Transverse colon (tissue), 4 donors: ENCODE measurements at regions not wholly inside any gene's neighbourhood (a gene's known extent, or its start where the extent isn't known, plus 50 kb on each side); places are given as distances from the start of the nearest gene placed in this dataset.

Experiments
- DNase-seq: peaks from one replicate; pipeline ENCODE4 v3.0.0-alpha.2; 2019
- H3K27ac ChIP-seq, 4 donors: fragments of 200-600 bp; sonication (generic); 2 replicates each; pipeline ENCODE4 v1.5.1; 2016 to 2018; ENCODE audit warnings: inconsistent platforms in 4 of 4
- H3K27me3 ChIP-seq: fragments of 200-600 bp; sonication (generic); 2 replicates; pipeline ENCODE4 v1.5.1; 2017; ENCODE audit warnings: inconsistent platforms
- H3K36me3 ChIP-seq, 4 donors: fragments of 200-600 bp; sonication (generic); 2 replicates each; pipeline ENCODE4 v1.5.1; 2017 to 2019; ENCODE audit warnings: inconsistent platforms in 4 of 4
- H3K4me1 ChIP-seq, 4 donors: fragments of 200-600 bp; sonication (generic); 2 replicates each; pipeline ENCODE4 v1.5.1; 2017 to 2020; ENCODE audit warnings: inconsistent platforms in 4 of 4
- H3K4me3 ChIP-seq, 4 donors: fragments of 200-600 bp; sonication (generic); 1 replicate in 1 of 4; 2 replicates in 3 of 4; pipeline versions ENCODE4 v1.5.1 to v1.6.1; 2017 to 2019; ENCODE audit warnings: inconsistent platforms in 4 of 4
- H3K9me3 ChIP-seq, 2 donors: fragments of 200-600 bp; sonication (generic); 2 replicates each; pipeline ENCODE4 v1.5.1; 2017 to 2019; ENCODE audit warnings: inconsistent platforms in 2 of 2
- EP300 ChIP-seq: sonication (generic); formaldehyde crosslinking; IDR thresholded peaks from one replicate; pipeline ENCODE4 v1.6.1; 2017; ENCODE audit warnings: antibody characterized with exemption, low read depth
- POLR2A ChIP-seq: fragments of 450-650 bp; IDR thresholded peaks from one replicate; pipeline ENCODE4 v1.6.1; 2016; ENCODE audit warnings: antibody characterized with exemption, mild to moderate bottlenecking, moderate library complexity
- POLR2AphosphoS5 ChIP-seq, 3 donors: sonication (generic); formaldehyde crosslinking; IDR thresholded peaks; one replicate each; pipeline ENCODE4 v1.6.1; 2016; ENCODE audit warnings: antibody characterized with exemption in 3 of 3
- WGBS, 2 donors: methylation state at CpG; one replicate each; pipeline ENCODE4 v1.1.5; 2018; ENCODE audit warnings: low coverage in 1 of 2; 5-methylcytosine and 5-hydroxymethylcytosine counted together
- in situ Hi-C, 4 donors: fragments of 200-750 bp; cut with MboI; loops; one replicate each; pipeline versions ENCODE4 v1.15.0 to v1.15.1; 2017; ENCODE audit warnings: low sequenced_read_pairs in 3 of 4, low pct_ligation_motif_present in 1 of 4, low pct_unique_long_range_greater_than_20kb in 1 of 4
- intact Hi-C: fragments of 100-400 bp; cut with DNase I; formaldehyde crosslinking; loops from one replicate; pipeline ENCODE4 v1.15.1; 2023; ENCODE audit warnings: low total_unique reads
- TF ChIP-seq, protein P1 (sequence below), 5 experiments: fragments of 200-600 bp in 3 of 5; fragments of 450-650 bp in 2 of 5; sonication (generic) in 3 of 5; IDR thresholded peaks; 1 replicate in 2 of 5; 2 replicates in 3 of 5; pipeline ENCODE4 v1.5.1; 2016 to 2017; ENCODE audit warnings: antibody characterized with exemption in 5 of 5, inconsistent platforms in 3 of 5, mild to moderate bottlenecking in 2 of 5, moderate library complexity in 1 of 5

DNA sequence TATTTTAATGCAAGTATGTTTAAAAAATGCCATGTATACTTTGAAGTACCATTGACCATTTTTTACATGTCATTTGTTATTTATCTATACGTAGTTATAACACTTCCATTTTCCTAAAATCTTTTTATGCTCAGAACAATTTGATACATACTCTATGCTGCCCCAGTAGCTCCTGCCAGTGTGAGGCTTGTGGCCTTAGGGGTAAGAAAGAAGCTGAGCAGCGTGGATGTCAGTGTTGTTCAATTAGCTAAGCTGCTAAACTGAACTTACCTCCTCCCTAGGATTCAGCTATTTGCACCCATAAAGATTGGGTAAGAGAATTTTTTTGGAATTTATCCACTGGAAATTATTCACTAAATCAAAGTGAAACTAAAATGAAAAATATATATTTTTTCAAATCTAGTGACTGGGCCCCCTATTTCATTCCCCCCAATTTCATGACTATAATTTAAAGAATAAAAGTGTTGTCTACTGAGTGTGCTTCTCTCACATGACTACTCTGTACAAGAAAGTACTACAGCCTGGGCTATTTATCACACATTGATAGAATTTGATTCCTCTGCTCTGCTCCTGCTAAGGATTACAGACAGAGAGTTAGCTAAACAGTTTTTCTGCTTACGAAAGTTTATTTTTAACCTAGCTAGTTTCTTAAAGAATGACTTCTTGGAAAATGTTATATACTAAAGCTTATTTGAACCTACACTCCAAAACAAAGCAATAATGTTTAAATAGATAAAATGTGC, 1030.3 kb upstream of the ADGRL4 start:
- no peak for DNase-seq
- in situ Hi-C loops, result no loop called here
- no peaks in the 10 kb centered on the region for H3K4me1 ChIP-seq
- no peaks in the 10 kb centered on the region for H3K27me3 ChIP-seq
- WGBS, 2 donors, result 67 to 69% methylated on average over 3 of the region's 3 CpGs
- no peaks in the 10 kb centered on the region for H3K36me3 ChIP-seq
- no peaks in the 10 kb centered on the region for H3K9me3 ChIP-seq
- no peak overlapping the region for H3K27ac ChIP-seq
- intact Hi-C loops, result no loop called here
- H3K4me3 ChIP-seq, result no peak overlapping the region
- TF ChIP-seq, protein P1, sequence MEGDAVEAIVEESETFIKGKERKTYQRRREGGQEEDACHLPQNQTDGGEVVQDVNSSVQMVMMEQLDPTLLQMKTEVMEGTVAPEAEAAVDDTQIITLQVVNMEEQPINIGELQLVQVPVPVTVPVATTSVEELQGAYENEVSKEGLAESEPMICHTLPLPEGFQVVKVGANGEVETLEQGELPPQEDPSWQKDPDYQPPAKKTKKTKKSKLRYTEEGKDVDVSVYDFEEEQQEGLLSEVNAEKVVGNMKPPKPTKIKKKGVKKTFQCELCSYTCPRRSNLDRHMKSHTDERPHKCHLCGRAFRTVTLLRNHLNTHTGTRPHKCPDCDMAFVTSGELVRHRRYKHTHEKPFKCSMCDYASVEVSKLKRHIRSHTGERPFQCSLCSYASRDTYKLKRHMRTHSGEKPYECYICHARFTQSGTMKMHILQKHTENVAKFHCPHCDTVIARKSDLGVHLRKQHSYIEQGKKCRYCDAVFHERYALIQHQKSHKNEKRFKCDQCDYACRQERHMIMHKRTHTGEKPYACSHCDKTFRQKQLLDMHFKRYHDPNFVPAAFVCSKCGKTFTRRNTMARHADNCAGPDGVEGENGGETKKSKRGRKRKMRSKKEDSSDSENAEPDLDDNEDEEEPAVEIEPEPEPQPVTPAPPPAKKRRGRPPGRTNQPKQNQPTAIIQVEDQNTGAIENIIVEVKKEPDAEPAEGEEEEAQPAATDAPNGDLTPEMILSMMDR (IDR thresholded peaks at IDR 0.05), result no peak
- no peak for TF ChIP-seq POLR2AphosphoS5 (IDR thresholded peaks at IDR 0.05)
- TF ChIP-seq POLR2A, result no peak
- TF ChIP-seq EP300, result no peak

DNA sequence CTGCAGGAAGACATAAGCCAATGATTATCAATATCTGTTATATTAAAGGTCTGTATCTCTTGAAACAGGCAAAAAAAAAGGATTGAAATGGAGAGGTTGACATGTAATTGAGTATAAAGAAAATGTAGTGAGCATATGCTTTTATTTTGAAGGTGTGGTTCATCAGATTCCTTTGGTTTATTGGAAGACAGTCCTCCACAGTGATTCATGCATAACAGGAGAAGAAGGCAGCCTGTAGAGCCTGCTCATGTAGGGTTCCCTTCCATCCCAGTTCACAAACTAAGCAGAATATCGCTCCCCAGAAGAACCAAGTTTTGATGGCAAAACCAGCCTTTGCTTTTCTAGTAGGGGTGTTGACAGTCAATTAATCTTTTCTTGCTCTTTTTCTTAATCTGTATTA, 1016.8 kb upstream of the ADGRL4 start:
- Histone ChIP-seq H3K4me1 (no peaks in the 10 kb centered on the region), H3K36me3 (no peaks in the 10 kb centered on the region), H3K27me3 (no peaks in the 10 kb centered on the region), H3K27ac (no peak overlapping the region), H3K4me3 (no peak overlapping the region), H3K9me3 (no peaks in the 10 kb centered on the region)
- TF ChIP-seq, protein P1 (IDR thresholded peaks at IDR 0.05), result no peak
- no peak for TF ChIP-seq POLR2A
- TF ChIP-seq EP300, result no peak
- no peak for TF ChIP-seq POLR2AphosphoS5 (IDR thresholded peaks at IDR 0.05)
- in situ Hi-C loops (no loop called here), intact Hi-C loops (no loop called here)
- DNase-seq, result no peak
- WGBS, 2 donors, result 79% methylated on average over 1 of the region's 1 CpG; no CpG with 5 or more reads in 1 of the 2 donors

DNA sequence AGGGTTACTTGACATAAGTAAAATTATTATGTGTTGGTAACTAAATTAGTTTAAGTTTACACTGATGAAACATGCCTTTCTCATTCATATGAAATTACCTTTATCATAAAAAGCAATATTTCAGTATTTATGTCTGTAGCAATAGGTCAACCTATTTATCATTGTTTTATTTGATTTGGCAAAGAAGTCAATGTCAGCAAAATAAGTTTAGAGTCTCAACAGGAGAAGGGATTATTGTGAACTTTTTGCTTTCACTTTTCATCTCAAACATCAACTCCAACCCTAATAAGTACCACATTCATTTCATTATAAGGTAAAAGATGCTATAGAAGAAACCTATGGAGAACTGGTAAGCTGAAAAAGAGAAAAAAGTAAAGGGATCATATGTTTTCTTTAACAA, 1015.4 kb upstream of the ADGRL4 start:
- H3K36me3 ChIP-seq, result no peaks in the 10 kb centered on the region
- in situ Hi-C loops, result no loop called here
- H3K27ac ChIP-seq, result no peak overlapping the region
- DNase-seq, result no peak
- H3K4me3 ChIP-seq, result no peak overlapping the region
- H3K4me1 ChIP-seq, result no peaks in the 10 kb centered on the region
- no peaks in the 10 kb centered on the region for H3K27me3 ChIP-seq
- intact Hi-C loops, result no loop called here
- no peaks in the 10 kb centered on the region for H3K9me3 ChIP-seq
- TF ChIP-seq, protein P1 (IDR thresholded peaks at IDR 0.05), result no peak
- no peak for TF ChIP-seq POLR2A
- no peak for TF ChIP-seq POLR2AphosphoS5 (IDR thresholded peaks at IDR 0.05)
- no peak for TF ChIP-seq EP300

GRCh38 chr1:80018348-80018747, 1011.8 kb upstream of the ADGRL4 start:
- intact Hi-C loops, result no loop called here
- WGBS, 2 donors, result 86 to 90% methylated on average over 2 to 3 of the region's 3 CpGs
- H3K4me1 ChIP-seq, result no peaks in the 10 kb centered on the region
- in situ Hi-C loops, result no loop called here
- H3K27ac ChIP-seq, result no peak overlapping the region
- TF ChIP-seq EP300 (no peak), POLR2A (no peak), POLR2AphosphoS5 (IDR thresholded peaks at IDR 0.05) (no peak)
- TF ChIP-seq, protein P1 (IDR thresholded peaks at IDR 0.05), result no peak
- H3K9me3 ChIP-seq, result no peaks in the 10 kb centered on the region
- DNase-seq, result no peak
- H3K36me3 ChIP-seq, result no peaks in the 10 kb centered on the region
- no peak overlapping the region for H3K4me3 ChIP-seq
- H3K27me3 ChIP-seq, result no peaks in the 10 kb centered on the region
